ENCODE measurements at regions not wholly inside any gene's neighbourhood (a gene's known extent, or its start where the extent isn't known, plus 50 kb on each side); places are given as distances from the start of the nearest gene placed in this dataset.

GRCh38 chr5:101271416-101271815, 368.3 kb upstream of the ST8SIA4 start:
- TF ChIP-seq CTCF (IDR thresholded peaks at IDR 0.05) (no peak), POLR2A (IDR thresholded peaks at IDR 0.05) (no peak)

Data from adrenal gland (tissue), 5 donors.